IPS DF 19.7 (cell line): ENCODE measurements at regions not wholly inside any gene's neighbourhood (a gene's known extent, or its start where the extent isn't known, plus 50 kb on each side); places are given as distances from the start of the nearest gene placed in this dataset.

Source experiments
- DNase-seq: peaks from one replicate; pipeline ENCODE4 v3.0.0-alpha.2; 2013; ENCODE audit warnings: low read depth, low spot score

GRCh38 chr2:47620770-47621437 lies 50.1 kb upstream of the KCNK12 start:
- no peak for DNase-seq
